HCT116 (cell line): ENCODE measurements at regions not wholly inside any gene's neighbourhood (a gene's known extent, or its start where the extent isn't known, plus 50 kb on each side); places are given as distances from the start of the nearest gene placed in this dataset.

Experiments
- CBX3 ChIP-seq: IDR thresholded peaks from 2 replicates; pipeline ENCODE4 v1.6.1; 2012; ENCODE audit warnings: low read depth
- CEBPB ChIP-seq: IDR thresholded peaks from 2 replicates; pipeline ENCODE4 v1.6.1; 2012; ENCODE audit warnings: low read depth
- CTCF ChIP-seq, 3 experiments: fragments of 200-600 bp in 1 of 3; sonication (generic) in 1 of 3; IDR thresholded peaks in 2 of 3; conservative IDR thresholded peaks in 1 of 3; 2 replicates each; pipeline ENCODE4 v1.5.1; 2012 to 2017; ENCODE audit warnings: low read depth in 2 of 3, low read length in 2 of 3, antibody characterized with exemption in 1 of 3, borderline replicate concordance in 1 of 3, control low read depth in 1 of 3, mild to moderate bottlenecking in 1 of 3, mixed read lengths in 1 of 3, mixed run types in 1 of 3, moderate library complexity in 1 of 3; ENCODE audit not compliant: insufficient read depth in 1 of 3
- ELF1 ChIP-seq: IDR thresholded peaks from 2 replicates; pipeline ENCODE4 v1.6.1; 2012; ENCODE audit warnings: low read depth, borderline replicate concordance
- EZH2 ChIP-seq: fragments of 200-600 bp; sonication (generic); IDR thresholded peaks from 2 replicates; pipeline ENCODE4 v1.6.1; 2017; ENCODE audit warnings: antibody characterized with exemption, mixed run types
- EZH2phosphoT487 ChIP-seq: fragments of 200-600 bp; IDR thresholded peaks from 2 replicates; pipeline ENCODE4 v1.6.1; 2018; ENCODE audit warnings: antibody characterized with exemption, borderline replicate concordance
- MAX ChIP-seq: IDR thresholded peaks from 2 replicates; pipeline ENCODE4 v1.6.1; 2012
- POLR2A ChIP-seq: IDR thresholded peaks from 2 replicates; pipeline ENCODE4 v1.7.0; 2011; ENCODE audit warnings: borderline replicate concordance; ENCODE audit not compliant: insufficient read depth, insufficient read length; ENCODE audit errors: extremely low read depth
- POLR2AphosphoS5 ChIP-seq: IDR thresholded peaks from 2 replicates; pipeline ENCODE4 v1.6.1; 2011; ENCODE audit warnings: mild to moderate bottlenecking, low read depth, low read length, moderate library complexity
- RAD21 ChIP-seq: IDR thresholded peaks from 2 replicates; pipeline ENCODE4 v1.6.1; 2012; ENCODE audit warnings: low read depth, mild to moderate bottlenecking
- SIN3A ChIP-seq: IDR thresholded peaks from 2 replicates; pipeline ENCODE4 v1.6.1; 2012; ENCODE audit warnings: low read depth
- SP1 ChIP-seq: IDR thresholded peaks from 2 replicates; pipeline ENCODE4 v1.6.1; 2012; ENCODE audit warnings: low read depth
- ZNF274 ChIP-seq: fragments of 200-500 bp; sonication (Bioruptor generic); IDR thresholded peaks from 2 replicates; pipeline ENCODE4 v1.6.1; 2014; ENCODE audit warnings: mild to moderate bottlenecking, low read depth, low read length, inconsistent platforms
- TF ChIP-seq, protein P1 (sequence below): IDR thresholded peaks from 2 replicates; pipeline ENCODE4 v1.6.1; 2012; ENCODE audit warnings: low read depth

DNA sequence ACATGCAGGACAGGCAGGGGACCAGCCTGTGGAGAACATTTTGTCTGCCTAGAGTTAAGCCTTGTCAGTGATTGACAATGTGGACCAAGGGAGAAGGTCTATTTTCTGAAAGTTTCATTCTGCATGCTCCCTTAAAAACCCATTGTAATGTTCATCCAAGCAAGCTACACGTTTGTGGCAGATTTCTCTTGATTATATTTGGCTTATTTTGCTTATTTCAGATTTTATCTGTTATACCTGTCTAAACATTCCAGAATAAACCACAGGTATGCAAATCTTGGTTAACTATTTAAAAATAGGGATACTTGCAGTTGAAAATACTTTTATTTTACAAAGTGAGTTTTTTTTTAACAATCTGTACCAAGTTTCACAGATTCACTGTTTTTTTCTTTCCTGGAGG lies 78.2 kb upstream of the F3 start:
- TF ChIP-seq POLR2A (no peak), CTCF (IDR thresholded peaks at IDR 0.05 in 2 of 3, conservative IDR thresholded peaks at IDR 0.05 in 1 of 3; ENCODE audit: borderline replicate concordance in 1 of 3, insufficient read depth in 1 of 3, low read depth in 2 of 3, low read length in 2 of 3) (no peak), EZH2phosphoT487 (no peak), POLR2AphosphoS5 (no peak), SIN3A (no peak), MAX (no peak), ZNF274 (no peak), EZH2 (no peak), CBX3 (no peak), CEBPB (no peak), ELF1 (no peak), SP1 (no peak), RAD21 (no peak)
- TF ChIP-seq, protein P1, sequence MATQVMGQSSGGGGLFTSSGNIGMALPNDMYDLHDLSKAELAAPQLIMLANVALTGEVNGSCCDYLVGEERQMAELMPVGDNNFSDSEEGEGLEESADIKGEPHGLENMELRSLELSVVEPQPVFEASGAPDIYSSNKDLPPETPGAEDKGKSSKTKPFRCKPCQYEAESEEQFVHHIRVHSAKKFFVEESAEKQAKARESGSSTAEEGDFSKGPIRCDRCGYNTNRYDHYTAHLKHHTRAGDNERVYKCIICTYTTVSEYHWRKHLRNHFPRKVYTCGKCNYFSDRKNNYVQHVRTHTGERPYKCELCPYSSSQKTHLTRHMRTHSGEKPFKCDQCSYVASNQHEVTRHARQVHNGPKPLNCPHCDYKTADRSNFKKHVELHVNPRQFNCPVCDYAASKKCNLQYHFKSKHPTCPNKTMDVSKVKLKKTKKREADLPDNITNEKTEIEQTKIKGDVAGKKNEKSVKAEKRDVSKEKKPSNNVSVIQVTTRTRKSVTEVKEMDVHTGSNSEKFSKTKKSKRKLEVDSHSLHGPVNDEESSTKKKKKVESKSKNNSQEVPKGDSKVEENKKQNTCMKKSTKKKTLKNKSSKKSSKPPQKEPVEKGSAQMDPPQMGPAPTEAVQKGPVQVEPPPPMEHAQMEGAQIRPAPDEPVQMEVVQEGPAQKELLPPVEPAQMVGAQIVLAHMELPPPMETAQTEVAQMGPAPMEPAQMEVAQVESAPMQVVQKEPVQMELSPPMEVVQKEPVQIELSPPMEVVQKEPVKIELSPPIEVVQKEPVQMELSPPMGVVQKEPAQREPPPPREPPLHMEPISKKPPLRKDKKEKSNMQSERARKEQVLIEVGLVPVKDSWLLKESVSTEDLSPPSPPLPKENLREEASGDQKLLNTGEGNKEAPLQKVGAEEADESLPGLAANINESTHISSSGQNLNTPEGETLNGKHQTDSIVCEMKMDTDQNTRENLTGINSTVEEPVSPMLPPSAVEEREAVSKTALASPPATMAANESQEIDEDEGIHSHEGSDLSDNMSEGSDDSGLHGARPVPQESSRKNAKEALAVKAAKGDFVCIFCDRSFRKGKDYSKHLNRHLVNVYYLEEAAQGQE: no peak
